SK-N-MC (cell line): ENCODE measurements at regions not wholly inside any gene's neighbourhood (a gene's known extent, or its start where the extent isn't known, plus 50 kb on each side); places are given as distances from the start of the nearest gene placed in this dataset.

ENCODE experiments used
- EZH2 ChIP-seq: fragments of 200-600 bp; sonication (generic); IDR thresholded peaks from one replicate; pipeline ENCODE4 v1.6.1; 2017; ENCODE audit warnings: antibody characterized with exemption
- POLR2AphosphoS5 ChIP-seq: IDR thresholded peaks from 2 replicates; pipeline ENCODE4 v1.6.1; 2012; ENCODE audit warnings: mild to moderate bottlenecking, low read depth, low read length, borderline replicate concordance

- TF ChIP-seq EZH2 (no peak), POLR2AphosphoS5 (no peak)
Observed at GRCh38 chr2:199590321-199591203, 132.8 kb upstream of the SATB2 start.
